GM19397 (cell line): ENCODE measurements at regions not wholly inside any gene's neighbourhood (a gene's known extent, or its start where the extent isn't known, plus 50 kb on each side); places are given as distances from the start of the nearest gene placed in this dataset.
"Not testable (repeated sequence)": the region's sequence is repeated elsewhere in the genome, so short reads cannot be mapped to it uniquely, and the experiment has no call there.

Experiments used
- ATAC-seq: cut with Tn5 transposase; IDR thresholded peaks from one replicate; pipeline ENCODE4 v1.9.1; 2021; ENCODE audit warnings: mild to moderate bottlenecking, moderate library complexity; ENCODE audit not compliant: unreplicated experiment

GRCh38 chr3:191518861-191519260, 57.9 kb downstream of the PYDC2 start:
- no peak for ATAC-seq

GRCh38 chr3:191521055-191521454, 60.1 kb downstream of the PYDC2 start:
- ATAC-seq: no peak

GRCh38 chr3:191523148-191523547, 62.2 kb downstream of the PYDC2 start:
- no peak for ATAC-seq

- no peak for ATAC-seq
These were observed 67.6 kb downstream of the PYDC2 start for GRCh38 chr3:191528589-191528988.

GRCh38 chr3:191529992-191530391, 69.0 kb downstream of the PYDC2 start:
- no peak for ATAC-seq

GRCh38 chr3:191531434-191531972, 70.5 kb downstream of the PYDC2 start:
- ATAC-seq: no peak

GRCh38 chr3:191543018-191543417, 82.1 kb downstream of the PYDC2 start:
- ATAC-seq: no peak

- ATAC-seq: no peak
These were observed 82.9 kb downstream of the PYDC2 start for GRCh38 chr3:191543897-191544296.

GRCh38 chr3:191549357-191549756, 88.4 kb downstream of the PYDC2 start:
- ATAC-seq: no peak

GRCh38 chr3:191555037-191555436, 94.1 kb downstream of the PYDC2 start:
- no peak for ATAC-seq

GRCh38 chr3:191557322-191557721, 96.4 kb downstream of the PYDC2 start:
- no peak for ATAC-seq

GRCh38 chr3:191563722-191564121, 102.8 kb downstream of the PYDC2 start:
- no peak for ATAC-seq

- ATAC-seq: no peak
These were observed 105.5 kb downstream of the PYDC2 start for GRCh38 chr3:191566469-191566868.

GRCh38 chr3:191568206-191568605, 107.2 kb downstream of the PYDC2 start:
- ATAC-seq: no peak

- no peak for ATAC-seq
These were observed 131.1 kb downstream of the PYDC2 start for GRCh38 chr3:191592105-191592504.

GRCh38 chr3:191593486-191593885, 132.5 kb downstream of the PYDC2 start:
- no peak for ATAC-seq

GRCh38 chr3:191615511-191615910, 154.5 kb downstream of the PYDC2 start:
- ATAC-seq: not testable (repeated sequence)

- ATAC-seq: no peak
These were observed 163.3 kb downstream of the PYDC2 start for GRCh38 chr3:191624299-191624698.

GRCh38 chr3:191627064-191627463, 166.1 kb downstream of the PYDC2 start:
- ATAC-seq: no peak

GRCh38 chr3:191628571-191628970, 167.6 kb downstream of the PYDC2 start:
- ATAC-seq: no peak

GRCh38 chr3:191631496-191631895, 170.5 kb downstream of the PYDC2 start:
- no peak for ATAC-seq

- no peak for ATAC-seq
These were observed 173.9 kb downstream of the PYDC2 start for GRCh38 chr3:191634902-191635301.

GRCh38 chr3:191637611-191638010, 176.6 kb downstream of the PYDC2 start:
- no peak for ATAC-seq
